ENCODE measurements at regions not wholly inside any gene's neighbourhood (a gene's known extent, or its start where the extent isn't known, plus 50 kb on each side); places are given as distances from the start of the nearest gene placed in this dataset.
"Not testable (repeated sequence)": the region's sequence is repeated elsewhere in the genome, so short reads cannot be mapped to it uniquely, and the experiment has no call there.

DNA sequence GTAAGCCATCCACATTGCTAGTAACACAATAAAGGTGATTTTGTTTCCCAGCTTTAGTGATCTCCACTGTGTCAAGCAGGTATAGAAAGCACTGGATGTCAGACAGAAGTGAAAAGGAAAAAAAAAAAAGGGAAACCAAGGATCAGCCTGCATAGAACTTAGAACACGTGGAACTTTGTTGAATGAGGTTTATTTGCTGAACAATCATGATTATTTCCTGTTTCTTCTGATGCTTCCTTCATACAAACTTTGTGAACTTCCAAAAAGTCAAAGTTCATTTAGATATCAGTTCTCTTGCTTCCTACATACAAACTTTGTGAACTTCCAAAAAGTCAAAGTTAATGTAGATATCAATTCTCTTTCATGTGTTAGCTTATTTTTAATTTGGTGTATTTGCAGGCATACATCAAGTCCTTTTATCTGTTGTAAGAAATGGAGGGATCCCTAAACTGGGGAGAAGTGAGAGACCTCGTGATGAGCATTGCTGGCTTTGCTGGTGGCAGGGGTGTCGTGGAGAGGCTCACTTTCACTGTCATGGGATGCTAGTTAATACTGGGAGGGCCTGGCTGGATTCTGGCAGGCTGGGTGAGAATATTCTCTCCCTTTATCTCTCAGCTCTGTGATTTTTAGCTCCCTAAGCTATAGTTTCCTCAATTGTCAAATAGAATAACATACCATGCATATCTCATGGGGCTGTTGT lies 298.4 kb downstream of the INHBA start:
- H3K4me3 ChIP-seq (ENCODE audit: low read depth, low read length), result no peak overlapping the region
- H3K27ac ChIP-seq (ENCODE audit: low read depth, low read length), result no peak overlapping the region
- H3K4me1 ChIP-seq (ENCODE audit: control insufficient read depth, insufficient read depth, low read length, unreplicated experiment), result no peaks in the 10 kb centered on the region
- no peaks in the 10 kb centered on the region for H3K79me2 ChIP-seq (ENCODE audit: control insufficient read depth, insufficient read depth, low read length, unreplicated experiment)
- no peaks in the 10 kb centered on the region for H3K36me3 ChIP-seq (ENCODE audit: insufficient read depth, low read length)
- H2AFZ ChIP-seq (ENCODE audit: low read length, unreplicated experiment), result no peak overlapping the region
- H3K27me3 ChIP-seq (ENCODE audit: insufficient read depth, low read length), result no peaks in the 10 kb centered on the region

- Histone ChIP-seq H3K4me1 (ENCODE audit: control insufficient read depth, insufficient read depth, low read length, unreplicated experiment) (no peaks in the 10 kb centered on the region), H3K36me3 (ENCODE audit: insufficient read depth, low read length) (no peaks in the 10 kb centered on the region), H3K27me3 (ENCODE audit: insufficient read depth, low read length) (no peaks in the 10 kb centered on the region), H3K79me2 (ENCODE audit: control insufficient read depth, insufficient read depth, low read length, unreplicated experiment) (no peaks in the 10 kb centered on the region), H2AFZ (ENCODE audit: low read length, unreplicated experiment) (no peak overlapping the region), H3K4me3 (ENCODE audit: low read depth, low read length) (no peak overlapping the region), H3K27ac (ENCODE audit: low read depth, low read length) (no peak overlapping the region)
Measured at GRCh38 chr7:41403291-41403690, 299.6 kb downstream of the INHBA start.

DNA sequence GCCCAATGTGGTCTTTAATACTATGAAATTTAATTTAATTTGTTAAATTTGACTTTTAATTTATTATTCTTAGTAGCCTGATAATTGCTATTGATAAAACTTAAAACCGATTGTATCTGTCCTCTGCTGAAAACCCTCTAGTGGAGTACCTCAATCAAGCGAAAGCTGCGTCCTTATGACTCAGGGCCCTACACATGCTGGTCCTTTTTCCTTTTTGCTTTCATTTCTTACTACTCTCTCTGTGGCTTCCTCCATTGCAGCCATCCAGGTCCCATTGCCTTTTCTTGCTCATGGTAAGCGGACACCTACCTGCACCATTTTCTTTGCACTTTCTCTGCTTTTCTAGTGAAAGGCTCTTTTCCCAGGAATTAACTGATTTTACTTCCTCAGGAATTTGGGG lies 301.1 kb downstream of the INHBA start:
- Histone ChIP-seq H3K36me3 (ENCODE audit: insufficient read depth, low read length) (no peaks in the 10 kb centered on the region), H3K27ac (ENCODE audit: low read depth, low read length) (no peak overlapping the region), H3K79me2 (ENCODE audit: control insufficient read depth, insufficient read depth, low read length, unreplicated experiment) (no peaks in the 10 kb centered on the region), H3K27me3 (ENCODE audit: insufficient read depth, low read length) (no peaks in the 10 kb centered on the region), H3K4me1 (ENCODE audit: control insufficient read depth, insufficient read depth, low read length, unreplicated experiment) (no peaks in the 10 kb centered on the region), H2AFZ (ENCODE audit: low read length, unreplicated experiment) (no peak overlapping the region), H3K4me3 (ENCODE audit: low read depth, low read length) (no peak overlapping the region)

DNA sequence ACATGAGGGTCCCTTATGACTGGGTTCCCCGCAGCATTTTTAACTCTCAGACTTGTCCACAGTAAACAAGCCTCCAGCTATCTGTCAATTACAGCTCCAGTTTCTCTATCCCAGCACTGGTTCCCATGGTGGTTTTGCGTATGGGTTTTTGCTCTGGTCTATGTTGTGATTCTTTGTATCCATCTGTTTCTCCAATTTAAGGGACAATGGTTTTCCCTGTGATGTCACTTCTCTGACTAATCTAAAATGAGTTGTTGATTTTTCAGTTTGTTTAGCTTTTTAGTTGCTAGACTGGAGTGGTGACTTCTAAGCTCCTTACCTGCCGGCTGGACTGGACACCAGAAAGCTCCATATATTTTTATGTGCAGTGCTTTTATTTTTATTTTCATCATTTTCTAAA lies 303.7 kb downstream of the INHBA start:
- Histone ChIP-seq H3K36me3 (ENCODE audit: insufficient read depth, low read length) (no peaks in the 10 kb centered on the region), H3K79me2 (ENCODE audit: control insufficient read depth, insufficient read depth, low read length, unreplicated experiment) (no peaks in the 10 kb centered on the region), H3K4me1 (ENCODE audit: control insufficient read depth, insufficient read depth, low read length, unreplicated experiment) (no peaks in the 10 kb centered on the region), H2AFZ (ENCODE audit: low read length, unreplicated experiment) (no peak overlapping the region), H3K27me3 (ENCODE audit: insufficient read depth, low read length) (no peaks in the 10 kb centered on the region), H3K27ac (ENCODE audit: low read depth, low read length) (no peak overlapping the region), H3K4me3 (ENCODE audit: low read depth, low read length) (no peak overlapping the region)

DNA sequence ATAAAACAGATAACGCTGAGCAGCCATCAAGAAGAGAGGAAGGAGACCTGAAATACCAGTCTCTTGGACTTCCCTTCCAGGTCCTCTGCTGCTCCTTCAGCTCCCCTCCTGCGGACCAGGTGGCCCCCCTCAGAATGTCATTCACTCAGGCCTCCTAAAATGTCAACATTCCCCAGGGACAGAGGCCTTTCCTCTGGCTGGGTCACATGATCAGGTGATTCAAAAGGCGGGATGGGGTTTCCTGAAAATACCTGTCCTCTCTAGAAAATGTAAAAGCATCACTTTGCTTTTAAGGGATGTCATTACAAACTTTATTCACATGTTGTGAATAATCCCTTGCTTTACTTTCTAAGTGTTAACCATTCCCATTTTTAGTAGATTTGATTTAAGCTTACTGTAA lies 311.1 kb downstream of the INHBA start:
- H3K4me3 ChIP-seq (ENCODE audit: low read depth, low read length), result no peak overlapping the region
- H3K4me1 ChIP-seq (ENCODE audit: control insufficient read depth, insufficient read depth, low read length, unreplicated experiment), result no peaks in the 10 kb centered on the region
- H3K79me2 ChIP-seq (ENCODE audit: control insufficient read depth, insufficient read depth, low read length, unreplicated experiment), result no peaks in the 10 kb centered on the region
- H3K27ac ChIP-seq (ENCODE audit: low read depth, low read length), result no peak overlapping the region
- no peaks in the 10 kb centered on the region for H3K27me3 ChIP-seq (ENCODE audit: insufficient read depth, low read length)
- no peak overlapping the region for H2AFZ ChIP-seq (ENCODE audit: low read length, unreplicated experiment)
- no peaks in the 10 kb centered on the region for H3K36me3 ChIP-seq (ENCODE audit: insufficient read depth, low read length)

- not testable (repeated sequence) for H3K36me3 ChIP-seq (ENCODE audit: insufficient read depth, low read length)
Measured at GRCh38 chr7:41388933-41389332, 314.0 kb downstream of the INHBA start.

GRCh38 chr7:41385996-41386395 lies 316.9 kb downstream of the INHBA start:
- H3K79me2 ChIP-seq (ENCODE audit: control insufficient read depth, insufficient read depth, low read length, unreplicated experiment), result no peaks in the 10 kb centered on the region
- no peaks in the 10 kb centered on the region for H3K4me1 ChIP-seq (ENCODE audit: control insufficient read depth, insufficient read depth, low read length, unreplicated experiment)
- H3K36me3 ChIP-seq (ENCODE audit: insufficient read depth, low read length), result no peaks in the 10 kb centered on the region
- H3K27ac ChIP-seq (ENCODE audit: low read depth, low read length), result no peak overlapping the region
- H3K27me3 ChIP-seq (ENCODE audit: insufficient read depth, low read length), result no peaks in the 10 kb centered on the region
- H2AFZ ChIP-seq (ENCODE audit: low read length, unreplicated experiment), result no peak overlapping the region
- H3K4me3 ChIP-seq (ENCODE audit: low read depth, low read length), result no peak overlapping the region

More at GRCh38 chr7:41388933-41389332, 314.0 kb downstream of the INHBA start:
- not testable (repeated sequence) for H3K4me3 ChIP-seq (ENCODE audit: low read depth, low read length); H3K27me3 ChIP-seq (ENCODE audit: insufficient read depth, low read length); H3K27ac ChIP-seq (ENCODE audit: low read depth, low read length); H3K4me1 ChIP-seq (ENCODE audit: control insufficient read depth, insufficient read depth, low read length, unreplicated experiment); H2AFZ ChIP-seq (ENCODE audit: low read length, unreplicated experiment); H3K79me2 ChIP-seq (ENCODE audit: control insufficient read depth, insufficient read depth, low read length, unreplicated experiment)

GRCh38 chr7:41384418-41384817 lies 318.5 kb downstream of the INHBA start:
- H3K27ac ChIP-seq (ENCODE audit: low read depth, low read length), result no peak overlapping the region
- no peak overlapping the region for H2AFZ ChIP-seq (ENCODE audit: low read length, unreplicated experiment)
- H3K27me3 ChIP-seq (ENCODE audit: insufficient read depth, low read length), result no peaks in the 10 kb centered on the region
- no peaks in the 10 kb centered on the region for H3K79me2 ChIP-seq (ENCODE audit: control insufficient read depth, insufficient read depth, low read length, unreplicated experiment)
- H3K4me1 ChIP-seq (ENCODE audit: control insufficient read depth, insufficient read depth, low read length, unreplicated experiment), result no peaks in the 10 kb centered on the region
- no peaks in the 10 kb centered on the region for H3K36me3 ChIP-seq (ENCODE audit: insufficient read depth, low read length)
- H3K4me3 ChIP-seq (ENCODE audit: low read depth, low read length), result no peak overlapping the region

DNA sequence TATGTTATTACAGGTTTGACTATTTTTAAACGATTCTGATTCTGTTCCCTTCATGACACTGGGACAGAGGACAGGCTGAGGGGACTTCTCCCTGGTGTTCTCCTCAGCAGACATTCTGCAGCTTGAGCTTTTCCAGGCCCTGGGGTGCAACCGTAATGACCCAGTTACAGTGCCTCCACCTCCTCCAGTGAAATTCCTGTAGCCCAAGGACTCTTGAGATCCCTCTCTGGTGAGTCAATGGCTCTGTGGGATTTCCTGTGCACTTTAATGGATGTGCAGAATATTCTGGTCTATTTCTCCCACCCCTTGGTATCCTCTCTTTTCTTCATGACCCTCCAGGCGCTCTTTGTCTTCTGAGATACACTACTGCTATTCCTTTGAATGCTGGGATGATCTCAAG lies 319.3 kb downstream of the INHBA start:
- H3K4me1 ChIP-seq (ENCODE audit: control insufficient read depth, insufficient read depth, low read length, unreplicated experiment), result no peaks in the 10 kb centered on the region
- H3K36me3 ChIP-seq (ENCODE audit: insufficient read depth, low read length), result no peaks in the 10 kb centered on the region
- no peak overlapping the region for H3K4me3 ChIP-seq (ENCODE audit: low read depth, low read length)
- H2AFZ ChIP-seq (ENCODE audit: low read length, unreplicated experiment), result no peak overlapping the region
- no peak overlapping the region for H3K27ac ChIP-seq (ENCODE audit: low read depth, low read length)
- H3K79me2 ChIP-seq (ENCODE audit: control insufficient read depth, insufficient read depth, low read length, unreplicated experiment), result no peaks in the 10 kb centered on the region
- no peaks in the 10 kb centered on the region for H3K27me3 ChIP-seq (ENCODE audit: insufficient read depth, low read length)

GRCh38 chr7:41378156-41378555 lies 324.7 kb downstream of the INHBA start:
- Histone ChIP-seq H3K27me3 (ENCODE audit: insufficient read depth, low read length) (no peaks in the 10 kb centered on the region), H3K27ac (ENCODE audit: low read depth, low read length) (no peak overlapping the region), H3K36me3 (ENCODE audit: insufficient read depth, low read length) (no peaks in the 10 kb centered on the region), H2AFZ (ENCODE audit: low read length, unreplicated experiment) (no peak overlapping the region), H3K4me1 (ENCODE audit: control insufficient read depth, insufficient read depth, low read length, unreplicated experiment) (peaks cover 5% of the 10 kb centered on the region), H3K79me2 (ENCODE audit: control insufficient read depth, insufficient read depth, low read length, unreplicated experiment) (no peaks in the 10 kb centered on the region), H3K4me3 (ENCODE audit: low read depth, low read length) (no peak overlapping the region)

DNA sequence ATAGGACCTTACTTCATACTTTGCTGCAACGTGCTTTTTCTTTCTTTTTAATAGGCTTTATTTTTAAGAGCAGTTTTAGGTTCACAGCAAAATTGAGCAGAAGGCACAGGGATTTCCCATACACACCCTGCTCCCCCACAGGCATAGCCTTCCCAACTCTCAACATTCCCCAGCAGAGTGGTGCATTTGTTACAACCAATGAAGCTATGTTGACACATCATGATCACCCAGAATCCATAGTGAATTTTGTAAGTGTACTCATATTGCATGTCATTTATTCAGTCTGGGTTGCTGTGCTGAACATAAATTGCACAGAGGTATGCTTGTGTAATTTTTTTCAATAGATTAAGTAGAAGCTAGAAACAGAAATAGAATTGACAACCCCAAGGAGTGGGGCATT lies 327.3 kb downstream of the INHBA start:
- no peaks in the 10 kb centered on the region for H3K27me3 ChIP-seq (ENCODE audit: insufficient read depth, low read length)
- peaks cover 5% of the 10 kb centered on the region for H3K4me1 ChIP-seq (ENCODE audit: control insufficient read depth, insufficient read depth, low read length, unreplicated experiment)
- H3K27ac ChIP-seq (ENCODE audit: low read depth, low read length), result no peak overlapping the region
- H3K4me3 ChIP-seq (ENCODE audit: low read depth, low read length), result no peak overlapping the region
- H3K79me2 ChIP-seq (ENCODE audit: control insufficient read depth, insufficient read depth, low read length, unreplicated experiment), result no peaks in the 10 kb centered on the region
- no peak overlapping the region for H2AFZ ChIP-seq (ENCODE audit: low read length, unreplicated experiment)
- no peaks in the 10 kb centered on the region for H3K36me3 ChIP-seq (ENCODE audit: insufficient read depth, low read length)
